ENCODE measurements at regions not wholly inside any gene's neighbourhood (a gene's known extent, or its start where the extent isn't known, plus 50 kb on each side); places are given as distances from the start of the nearest gene placed in this dataset.

DNA sequence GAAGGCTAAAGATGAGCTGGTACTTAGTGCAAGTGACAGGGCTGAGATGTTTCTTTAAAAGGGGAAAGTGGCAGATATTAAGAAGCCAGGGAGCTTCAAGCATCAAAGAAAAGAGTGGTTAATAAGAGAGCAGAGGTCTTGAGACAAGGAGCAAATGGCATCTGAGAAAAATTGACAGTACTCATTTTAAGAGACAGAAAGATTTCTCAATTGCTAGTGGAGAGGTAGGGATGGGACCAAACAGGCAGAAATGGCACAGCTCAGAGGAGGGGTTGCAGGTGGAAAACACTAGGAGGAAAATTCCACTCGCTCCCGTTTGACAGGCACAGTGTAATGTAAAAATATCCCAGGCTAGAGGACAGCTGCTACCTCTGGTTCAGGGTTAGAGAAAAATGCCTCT, 593.4 kb upstream of the LRATD1 start:
- Histone ChIP-seq H3K36me3 (ENCODE audit: low read depth) (no peaks in the 10 kb centered on the region), H3K4me3 (ENCODE audit: severe bottlenecking) (no peak overlapping the region), H3K4me1 (ENCODE audit: insufficient read depth, poor library complexity, severe bottlenecking) (no peaks in the 10 kb centered on the region), H3K27ac (ENCODE audit: poor library complexity, severe bottlenecking) (no peak overlapping the region), H3K9me3 (ENCODE audit: severe bottlenecking) (no peaks in the 10 kb centered on the region), H3K27me3 (ENCODE audit: insufficient read depth, poor library complexity, severe bottlenecking) (no peaks in the 10 kb centered on the region)
- TF ChIP-seq CTCF (IDR thresholded peaks at IDR 0.05; ENCODE audit: poor library complexity, severe bottlenecking) = no peak
- no peak for ATAC-seq (ENCODE audit: low read depth)
- no peak for DNase-seq (ENCODE audit: low spot score)

GRCh38 chr2:14047491-14047890, 585.0 kb upstream of the LRATD1 start:
- Histone ChIP-seq H3K9me3 (ENCODE audit: severe bottlenecking) (no peaks in the 10 kb centered on the region), H3K36me3 (ENCODE audit: low read depth) (no peaks in the 10 kb centered on the region), H3K4me1 (ENCODE audit: insufficient read depth, poor library complexity, severe bottlenecking) (no peaks in the 10 kb centered on the region), H3K4me3 (ENCODE audit: severe bottlenecking) (no peak overlapping the region), H3K27me3 (ENCODE audit: insufficient read depth, poor library complexity, severe bottlenecking) (no peaks in the 10 kb centered on the region), H3K27ac (ENCODE audit: poor library complexity, severe bottlenecking) (no peak overlapping the region)
- ATAC-seq (ENCODE audit: low read depth) (no peak), DNase-seq (ENCODE audit: low spot score) (no peak)
- TF ChIP-seq CTCF (IDR thresholded peaks at IDR 0.05; ENCODE audit: poor library complexity, severe bottlenecking) = no peak

GRCh38 chr2:14051401-14051800, 581.1 kb upstream of the LRATD1 start:
- Histone ChIP-seq H3K9me3 (ENCODE audit: severe bottlenecking) (no peaks in the 10 kb centered on the region), H3K27me3 (ENCODE audit: insufficient read depth, poor library complexity, severe bottlenecking) (no peaks in the 10 kb centered on the region), H3K27ac (ENCODE audit: poor library complexity, severe bottlenecking) (no peak overlapping the region), H3K4me3 (ENCODE audit: severe bottlenecking) (no peak overlapping the region), H3K36me3 (ENCODE audit: low read depth) (no peaks in the 10 kb centered on the region), H3K4me1 (ENCODE audit: insufficient read depth, poor library complexity, severe bottlenecking) (no peaks in the 10 kb centered on the region)
- DNase-seq (ENCODE audit: low spot score) = no peak
- no peak for ATAC-seq (ENCODE audit: low read depth)
- no peak for TF ChIP-seq CTCF (IDR thresholded peaks at IDR 0.05; ENCODE audit: poor library complexity, severe bottlenecking)

DNA sequence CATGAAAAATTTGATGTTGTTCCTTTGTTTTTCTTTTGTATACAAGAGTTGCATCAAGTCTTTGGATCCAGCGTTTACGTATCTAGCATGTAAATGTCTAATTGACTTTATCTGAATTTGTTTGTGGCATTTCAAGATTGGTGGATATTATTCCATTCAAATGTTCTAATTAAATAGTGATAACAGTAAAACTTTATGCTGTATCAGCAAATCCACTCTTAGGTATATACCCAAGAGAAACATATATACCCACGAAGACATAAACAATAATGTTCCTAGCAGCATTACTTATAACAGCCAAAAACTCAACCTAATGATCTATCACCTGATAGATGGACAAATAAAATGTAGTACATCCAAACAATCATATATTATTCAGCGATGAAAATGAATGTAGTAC, 579.4 kb upstream of the LRATD1 start:
- H3K4me1 ChIP-seq (ENCODE audit: insufficient read depth, poor library complexity, severe bottlenecking) = no peaks in the 10 kb centered on the region
- no peaks in the 10 kb centered on the region for H3K27me3 ChIP-seq (ENCODE audit: insufficient read depth, poor library complexity, severe bottlenecking)
- no peaks in the 10 kb centered on the region for H3K9me3 ChIP-seq (ENCODE audit: severe bottlenecking)
- H3K27ac ChIP-seq (ENCODE audit: poor library complexity, severe bottlenecking) = no peak overlapping the region
- no peak for TF ChIP-seq CTCF (IDR thresholded peaks at IDR 0.05; ENCODE audit: poor library complexity, severe bottlenecking)
- DNase-seq (ENCODE audit: low spot score) (no peak), ATAC-seq (ENCODE audit: low read depth) (no peak)
- H3K4me3 ChIP-seq (ENCODE audit: severe bottlenecking) = no peak overlapping the region
- H3K36me3 ChIP-seq (ENCODE audit: low read depth) = no peaks in the 10 kb centered on the region

GRCh38 chr2:14064346-14064745, 568.2 kb upstream of the LRATD1 start:
- no peak overlapping the region for H3K4me3 ChIP-seq (ENCODE audit: severe bottlenecking)
- no peak overlapping the region for H3K27ac ChIP-seq (ENCODE audit: poor library complexity, severe bottlenecking)
- TF ChIP-seq CTCF (IDR thresholded peaks at IDR 0.05; ENCODE audit: poor library complexity, severe bottlenecking) = no peak
- no peaks in the 10 kb centered on the region for H3K36me3 ChIP-seq (ENCODE audit: low read depth)
- no peaks in the 10 kb centered on the region for H3K9me3 ChIP-seq (ENCODE audit: severe bottlenecking)
- no peaks in the 10 kb centered on the region for H3K4me1 ChIP-seq (ENCODE audit: insufficient read depth, poor library complexity, severe bottlenecking)
- DNase-seq (ENCODE audit: low spot score) (no peak), ATAC-seq (ENCODE audit: low read depth) (no peak)
- no peaks in the 10 kb centered on the region for H3K27me3 ChIP-seq (ENCODE audit: insufficient read depth, poor library complexity, severe bottlenecking)

All from RWPE2 (cell line).